Fibroblast of lung (primary cell): ENCODE measurements at regions not wholly inside any gene's neighbourhood (a gene's known extent, or its start where the extent isn't known, plus 50 kb on each side); places are given as distances from the start of the nearest gene placed in this dataset.

Experiments used
- CTCF ChIP-seq, 2 donors: IDR thresholded peaks in 1 of 2; conservative IDR thresholded peaks in 1 of 2; 1 replicate in 1 of 2; 2 replicates in 1 of 2; pipeline ENCODE4 v1.5.1; 2011 to 2012; ENCODE audit warnings: low read length in 2 of 2, control low read depth in 1 of 2, inconsistent platforms in 1 of 2, low read depth in 1 of 2, mild to moderate bottlenecking in 1 of 2
- EZH2 ChIP-seq: IDR thresholded peaks from 2 replicates; pipeline ENCODE4 v1.5.1; 2012; ENCODE audit warnings: low read length, control low read depth, mild to moderate bottlenecking; ENCODE audit errors: missing control alignments

- no peak for TF ChIP-seq CTCF (conservative IDR thresholded peaks at IDR 0.05 in 1 of 2, IDR thresholded peaks at IDR 0.05 in 1 of 2; ENCODE audit: low read depth in 1 of 2, low read length in 2 of 2)
- TF ChIP-seq EZH2: no peak
Measured at GRCh38 chr1:163875927-163876320, 554.2 kb downstream of the NUF2 start.
